CMK (cell line): ENCODE measurements at regions not wholly inside any gene's neighbourhood (a gene's known extent, or its start where the extent isn't known, plus 50 kb on each side); places are given as distances from the start of the nearest gene placed in this dataset.
"Not testable (repeated sequence)": the region's sequence is repeated elsewhere in the genome, so short reads cannot be mapped to it uniquely, and the experiment has no call there.

ENCODE experiments used
- DNase-seq: peaks from one replicate; pipeline ENCODE4 v3.0.0-alpha.2; 2010; ENCODE audit warnings: low read depth

GRCh38 chr20:12821249-12821648 is 187.5 kb upstream of the SPTLC3 start:
- no peak for DNase-seq

- no peak for DNase-seq
Measured at GRCh38 chr20:12823734-12824133, 185.0 kb upstream of the SPTLC3 start.

- no peak for DNase-seq
Measured at GRCh38 chr20:12824328-12825225, 184.2 kb upstream of the SPTLC3 start.

GRCh38 chr20:12825226-12825595 is 183.6 kb upstream of the SPTLC3 start:
- no peak for DNase-seq

- DNase-seq, result no peak
Measured at GRCh38 chr20:12827816-12828385, 180.9 kb upstream of the SPTLC3 start.

- DNase-seq, result no peak
Measured at GRCh38 chr20:12829170-12829569, 179.6 kb upstream of the SPTLC3 start.

GRCh38 chr20:12833861-12834260 is 174.9 kb upstream of the SPTLC3 start:
- no peak for DNase-seq

- DNase-seq, result no peak
Measured at GRCh38 chr20:12835999-12836398, 172.8 kb upstream of the SPTLC3 start.

GRCh38 chr20:12837646-12838045 is 171.1 kb upstream of the SPTLC3 start:
- DNase-seq, result no peak

- no peak for DNase-seq
Measured at GRCh38 chr20:12838261-12838866, 170.4 kb upstream of the SPTLC3 start.

GRCh38 chr20:12847872-12848271 is 160.9 kb upstream of the SPTLC3 start:
- DNase-seq, result no peak

GRCh38 chr20:12849225-12849910 is 159.4 kb upstream of the SPTLC3 start:
- DNase-seq, result no peak

GRCh38 chr20:12857643-12858042 is 151.1 kb upstream of the SPTLC3 start:
- DNase-seq, result not testable (repeated sequence)

- DNase-seq, result no peak
Measured at GRCh38 chr20:12860619-12861247, 148.0 kb upstream of the SPTLC3 start.

- DNase-seq, result no peak
Measured at GRCh38 chr20:12869669-12870068, 139.1 kb upstream of the SPTLC3 start.

- no peak for DNase-seq
Measured at GRCh38 chr20:12870588-12870987, 138.2 kb upstream of the SPTLC3 start.

- no peak for DNase-seq
Measured at GRCh38 chr20:12874933-12875332, 133.8 kb upstream of the SPTLC3 start.

GRCh38 chr20:12875510-12875909 is 133.3 kb upstream of the SPTLC3 start:
- DNase-seq, result no peak

GRCh38 chr20:12882832-12883506 is 125.8 kb upstream of the SPTLC3 start:
- no peak for DNase-seq

GRCh38 chr20:12883507-12883885 is 125.3 kb upstream of the SPTLC3 start:
- no peak for DNase-seq

GRCh38 chr20:12886618-12887363 is 122.0 kb upstream of the SPTLC3 start:
- DNase-seq, result no peak
